OCI-LY7 (cell line): ENCODE measurements at regions not wholly inside any gene's neighbourhood (a gene's known extent, or its start where the extent isn't known, plus 50 kb on each side); places are given as distances from the start of the nearest gene placed in this dataset.

ENCODE experiments used
- BruUV-seq: library from RNA; stranded (reverse); fragments of 400-500 nt; replicated peaks from 2 replicates; lab custom pipeline; 2021; lab: Mats Ljungman, UMichigan
- CTCF ChIA-PET: fragments of 300-600 bp; sonication (Branson Sonifier 250); formaldehyde crosslinking; loops from one replicate; lab custom pipeline; 2022; ENCODE audit warnings: antibody characterized with exemption; ENCODE audit not compliant: unreplicated experiment; lab: Charles Lee
- POLR2A ChIA-PET: fragments of 300-600 bp; sonication (Branson Sonifier 250); formaldehyde crosslinking; loops from one replicate; lab custom pipeline; 2022; ENCODE audit warnings: antibody characterized with exemption; lab: Charles Lee
- DNase-seq: peaks from one replicate; pipeline ENCODE4 v3.0.0-alpha.2; 2015; ENCODE audit warnings: low spot score
- H2AFZ ChIP-seq: fragments of 200-600 bp; sonication (generic), shearing (Covaris generic); 2 replicates; pipeline ENCODE4 v1.6.1; 2014; ENCODE audit warnings: mild to moderate bottlenecking, antibody characterized with exemption, low read length, moderate library complexity
- H3K27ac ChIP-seq: fragments of 200-600 bp; sonication (generic); 2 replicates; pipeline ENCODE4 v1.5.1; 2014; ENCODE audit warnings: mixed run types, low read depth, mild to moderate bottlenecking, moderate library complexity, low read length, inconsistent platforms; ENCODE audit not compliant: poor library complexity, severe bottlenecking
- H3K36me3 ChIP-seq: fragments of 200-600 bp; sonication (generic); 2 replicates; pipeline ENCODE4 v1.6.1; 2014; ENCODE audit warnings: mild to moderate bottlenecking, antibody characterized with exemption, low read length, moderate library complexity, mixed read lengths; ENCODE audit not compliant: insufficient read depth
- H3K4me1 ChIP-seq: fragments of 200-600 bp; sonication (generic); 2 replicates; pipeline ENCODE4 v1.5.1; 2014; ENCODE audit warnings: mild to moderate bottlenecking, low read length; ENCODE audit not compliant: insufficient read depth, poor library complexity, severe bottlenecking
- H3K4me2 ChIP-seq: fragments of 200-600 bp; sonication (generic); 2 replicates; pipeline ENCODE4 v1.6.1; 2014; ENCODE audit warnings: mild to moderate bottlenecking, low read length
- H3K4me3 ChIP-seq: fragments of 200-600 bp; sonication (generic); 2 replicates; pipeline ENCODE4 v1.5.1; 2014; ENCODE audit warnings: mild to moderate bottlenecking, low read depth, low read length; ENCODE audit not compliant: poor library complexity, severe bottlenecking
- H3K79me2 ChIP-seq: fragments of 200-600 bp; sonication (generic); 2 replicates; pipeline ENCODE4 v1.6.1; 2016; ENCODE audit warnings: low read depth, mild to moderate bottlenecking, low read length, moderate library complexity, mixed read lengths; ENCODE audit not compliant: insufficient read depth
- H3K9me2 ChIP-seq: fragments of 200-600 bp; sonication (generic); 2 replicates; pipeline ENCODE4 v1.6.1; 2016; ENCODE audit warnings: mild to moderate bottlenecking, low read length, mixed read lengths; ENCODE audit not compliant: insufficient read depth
- H3K9me3 ChIP-seq: fragments of 200-600 bp; sonication (generic); 2 replicates; pipeline ENCODE4 v1.6.1; 2014; ENCODE audit warnings: mild to moderate bottlenecking, mixed run types, low read length, mixed read lengths
- H4K20me1 ChIP-seq: fragments of 200-600 bp; sonication (generic); 2 replicates; pipeline ENCODE4 v1.6.1; 2014; ENCODE audit warnings: mild to moderate bottlenecking, antibody characterized with exemption, low read length, moderate library complexity, mixed read lengths; ENCODE audit not compliant: insufficient read depth
- CTCF ChIP-seq: fragments of 200-600 bp; sonication (generic); conservative IDR thresholded peaks from 2 replicates; pipeline ENCODE4 v1.5.1; 2014; ENCODE audit warnings: mild to moderate bottlenecking, antibody characterized with exemption, low read length, moderate library complexity, mixed read lengths
- EZH2phosphoT487 ChIP-seq: fragments of 200-600 bp; sonication (generic); IDR thresholded peaks from 2 replicates; pipeline ENCODE4 v1.6.1; 2018; ENCODE audit warnings: low read depth, borderline replicate concordance, mild to moderate bottlenecking, mixed run types, antibody characterized with exemption, low read length, moderate library complexity, mixed read lengths
- intact Hi-C: fragments of 100-400 bp; cut with micrococcal nuclease; formaldehyde crosslinking; loops from one replicate; pipeline ENCODE4 v1.10.0; 2022; ENCODE audit not compliant: unreplicated experiment

GRCh38 chr16:82506692-82507670, 119.8 kb upstream of the CDH13 start:
- Histone ChIP-seq H3K9me2 (no peaks in the 10 kb centered on the region), H3K4me2 (no peak overlapping the region), H2AFZ (no peak overlapping the region), H3K9me3 (no peaks in the 10 kb centered on the region), H3K4me1 (no peaks in the 10 kb centered on the region), H3K4me3 (no peak overlapping the region), H3K27ac (no peak overlapping the region), H3K36me3 (no peaks in the 10 kb centered on the region), H3K79me2 (no peaks in the 10 kb centered on the region), H4K20me1 (no peaks in the 10 kb centered on the region; the same call in 1 of the 2 replicates)
- intact Hi-C loops, result no loop called here
- BruUV-seq, result no TSS peak
- ChIA-PET POLR2A (interaction anchor here (0.7 kb wide), 1 partner anchor 140 kb away, joined by 3 read pairs; no protein-coding TSS in a partner anchor), CTCF (no interaction called here)
- TF ChIP-seq EZH2phosphoT487 (no peak), CTCF (no peak)
- DNase-seq, result no peak

- Histone ChIP-seq H3K9me3 (no peaks in the 10 kb centered on the region), H4K20me1 (no peaks in the 10 kb centered on the region; the same call in 1 of the 2 replicates), H3K4me3 (no peak overlapping the region), H3K4me2 (no peak overlapping the region), H3K79me2 (no peaks in the 10 kb centered on the region), H3K4me1 (no peaks in the 10 kb centered on the region), H3K9me2 (no peaks in the 10 kb centered on the region), H3K27ac (no peak overlapping the region), H2AFZ (no peak overlapping the region), H3K36me3 (no peaks in the 10 kb centered on the region)
- ChIA-PET CTCF (no interaction called here), POLR2A (no interaction called here)
- no peak for DNase-seq
- intact Hi-C loops, result no loop called here
- TF ChIP-seq CTCF (no peak), EZH2phosphoT487 (no peak)
- no TSS peak for BruUV-seq
Measured at GRCh38 chr16:82504836-82505235, 121.9 kb upstream of the CDH13 start.

GRCh38 chr16:82499302-82499701, 127.5 kb upstream of the CDH13 start:
- ChIA-PET CTCF (no interaction called here), POLR2A (no interaction called here)
- Histone ChIP-seq H3K9me3 (no peaks in the 10 kb centered on the region), H3K4me1 (no peaks in the 10 kb centered on the region), H3K79me2 (no peaks in the 10 kb centered on the region), H3K27ac (no peak overlapping the region), H2AFZ (no peak overlapping the region), H4K20me1 (no peaks in the 10 kb centered on the region), H3K4me2 (no peak overlapping the region), H3K9me2 (no peaks in the 10 kb centered on the region), H3K36me3 (no peaks in the 10 kb centered on the region), H3K4me3 (no peak overlapping the region)
- TF ChIP-seq EZH2phosphoT487 (no peak), CTCF (no peak)
- no TSS peak for BruUV-seq
- DNase-seq, result no peak
- intact Hi-C loops, result no loop called here
